DND-41 (cell line): ENCODE measurements at regions not wholly inside any gene's neighbourhood (a gene's known extent, or its start where the extent isn't known, plus 50 kb on each side); places are given as distances from the start of the nearest gene placed in this dataset.

Experiments
- ATAC-seq: fragments of 200-7000 bp; cut with Tn5 transposase; 3 replicates; pipeline ENCODE4 v1.9.1; 2021; ENCODE audit warnings: low read depth; ENCODE audit not compliant: insufficient read depth
- DNase-seq: peaks from one replicate; pipeline ENCODE4 v3.0.0-alpha.2; 2020
- H2AFZ ChIP-seq: 2 replicates; pipeline ENCODE4 v1.6.0; 2012; ENCODE audit warnings: low read depth, low read length
- H3K27ac ChIP-seq: 2 replicates; pipeline ENCODE4 v1.5.1; 2012; ENCODE audit warnings: low read length, inconsistent platforms
- H3K27me3 ChIP-seq: fragments of 200-600 bp; sonication (generic); 2 replicates; pipeline ENCODE4 v1.6.0; 2012; ENCODE audit warnings: low read length, mild to moderate bottlenecking, inconsistent platforms; ENCODE audit not compliant: insufficient read depth, poor library complexity
- H3K36me3 ChIP-seq: 2 replicates; pipeline ENCODE4 v1.5.1; 2012; ENCODE audit warnings: low read length, inconsistent platforms; ENCODE audit not compliant: insufficient read depth
- H3K4me1 ChIP-seq: 2 replicates; pipeline ENCODE4 v1.5.1; 2012; ENCODE audit warnings: mild to moderate bottlenecking, low read length; ENCODE audit not compliant: insufficient read depth
- H3K4me2 ChIP-seq: 2 replicates; pipeline ENCODE4 v1.6.0; 2012; ENCODE audit warnings: mild to moderate bottlenecking, moderate library complexity, low read length, inconsistent platforms; ENCODE audit not compliant: insufficient read depth
- H3K4me3 ChIP-seq, 2 experiments: fragments of 200-600 bp in 1 of 2; shearing (Covaris generic) in 1 of 2; 2 replicates each; pipeline ENCODE4 v1.5.1; 2012 to 2016; ENCODE audit warnings: inconsistent platforms in 2 of 2, low read length in 2 of 2, mild to moderate bottlenecking in 2 of 2, low read depth in 1 of 2, moderate library complexity in 1 of 2
- H3K79me2 ChIP-seq: 2 replicates; pipeline ENCODE4 v1.6.0; 2012; ENCODE audit warnings: low read length, inconsistent platforms; ENCODE audit not compliant: insufficient read depth
- H3K9ac ChIP-seq: 2 replicates; pipeline ENCODE4 v1.6.0; 2012; ENCODE audit warnings: low read depth, mild to moderate bottlenecking, inconsistent platforms, low read length, moderate library complexity
- H3K9me3 ChIP-seq: 2 replicates; pipeline ENCODE4 v1.5.1; 2012; ENCODE audit warnings: low read length, moderate library complexity, mild to moderate bottlenecking, inconsistent platforms; ENCODE audit not compliant: insufficient read depth, severe bottlenecking
- H4K20me1 ChIP-seq: 2 replicates; pipeline ENCODE4 v1.6.0; 2012; ENCODE audit warnings: low read length; ENCODE audit not compliant: insufficient read depth
- EZH2 ChIP-seq: IDR thresholded peaks from 3 replicates; pipeline ENCODE4 v1.6.1; 2012; ENCODE audit warnings: borderline replicate concordance, low read depth, mild to moderate bottlenecking, moderate library complexity, low read length, inconsistent platforms; ENCODE audit not compliant: severe bottlenecking
- TF ChIP-seq, protein P1 (sequence below): IDR thresholded peaks from 2 replicates; pipeline ENCODE4 v1.5.1; 2012; ENCODE audit warnings: borderline replicate concordance, low read length, moderate library complexity, mild to moderate bottlenecking; ENCODE audit not compliant: poor library complexity, severe bottlenecking; ENCODE audit errors: extremely low read depth

DNA sequence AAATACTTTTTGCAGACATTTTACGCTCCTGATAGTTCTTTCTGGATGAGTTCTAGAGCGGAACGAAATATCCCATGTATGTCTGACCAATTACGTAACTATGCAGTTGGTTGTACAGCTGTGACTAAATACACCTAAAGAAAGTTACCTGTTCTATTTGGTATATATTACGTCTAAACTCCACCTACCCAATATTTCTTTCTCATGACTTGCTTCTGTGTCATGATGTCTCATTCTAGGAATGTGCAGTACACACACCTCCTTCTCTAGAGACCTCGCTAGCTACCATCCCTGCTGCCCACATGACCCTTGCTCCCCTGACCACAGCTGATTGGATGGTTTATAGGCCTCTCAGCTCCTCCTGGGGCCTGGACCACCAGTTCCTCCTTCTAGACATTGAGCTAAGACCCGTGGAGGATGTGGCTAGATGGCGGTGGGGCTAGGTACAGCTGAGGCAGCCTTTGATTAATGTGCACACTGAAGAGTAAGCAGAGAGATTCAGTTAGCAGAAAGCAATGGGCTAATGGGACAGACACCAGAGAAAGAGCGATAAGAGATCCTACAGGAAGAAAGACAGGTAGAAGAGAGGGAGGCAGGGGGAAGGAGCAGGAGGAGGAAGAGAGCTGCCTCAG, 422.1 kb downstream of the COG6 start:
- Histone ChIP-seq H3K27me3 (no peaks in the 10 kb centered on the region), H3K36me3 (no peaks in the 10 kb centered on the region), H3K4me2 (no peak overlapping the region), H3K9me3 (no peaks in the 10 kb centered on the region), H3K27ac (no peak overlapping the region), H3K9ac (no peak overlapping the region), H3K4me3 (no peak overlapping the region), H2AFZ (no peak overlapping the region), H3K4me1 (no peaks in the 10 kb centered on the region), H3K79me2 (no peaks in the 10 kb centered on the region), H4K20me1 (no peaks in the 10 kb centered on the region)
- TF ChIP-seq, protein P1, sequence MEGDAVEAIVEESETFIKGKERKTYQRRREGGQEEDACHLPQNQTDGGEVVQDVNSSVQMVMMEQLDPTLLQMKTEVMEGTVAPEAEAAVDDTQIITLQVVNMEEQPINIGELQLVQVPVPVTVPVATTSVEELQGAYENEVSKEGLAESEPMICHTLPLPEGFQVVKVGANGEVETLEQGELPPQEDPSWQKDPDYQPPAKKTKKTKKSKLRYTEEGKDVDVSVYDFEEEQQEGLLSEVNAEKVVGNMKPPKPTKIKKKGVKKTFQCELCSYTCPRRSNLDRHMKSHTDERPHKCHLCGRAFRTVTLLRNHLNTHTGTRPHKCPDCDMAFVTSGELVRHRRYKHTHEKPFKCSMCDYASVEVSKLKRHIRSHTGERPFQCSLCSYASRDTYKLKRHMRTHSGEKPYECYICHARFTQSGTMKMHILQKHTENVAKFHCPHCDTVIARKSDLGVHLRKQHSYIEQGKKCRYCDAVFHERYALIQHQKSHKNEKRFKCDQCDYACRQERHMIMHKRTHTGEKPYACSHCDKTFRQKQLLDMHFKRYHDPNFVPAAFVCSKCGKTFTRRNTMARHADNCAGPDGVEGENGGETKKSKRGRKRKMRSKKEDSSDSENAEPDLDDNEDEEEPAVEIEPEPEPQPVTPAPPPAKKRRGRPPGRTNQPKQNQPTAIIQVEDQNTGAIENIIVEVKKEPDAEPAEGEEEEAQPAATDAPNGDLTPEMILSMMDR: no peak
- no peak for DNase-seq
- no peak for ATAC-seq

DNA sequence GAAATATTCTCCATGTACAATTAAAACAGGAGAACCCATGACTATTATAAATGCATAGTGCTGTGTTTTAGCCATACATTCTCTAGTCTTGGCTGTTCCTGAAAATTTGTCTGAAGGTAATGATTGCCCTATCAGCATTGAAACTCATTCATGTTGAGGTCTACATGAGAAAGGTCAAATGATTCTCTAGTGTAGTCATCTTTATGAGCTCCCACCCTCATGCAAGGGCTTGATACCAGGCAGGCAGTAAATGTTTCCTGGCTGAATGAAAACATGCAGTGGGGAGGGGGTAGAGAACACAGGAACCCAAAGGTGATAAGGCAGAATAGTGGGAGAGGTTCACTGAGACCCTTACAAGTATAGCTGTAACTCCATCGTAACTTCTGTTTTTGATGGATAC, 424.3 kb downstream of the COG6 start:
- no peak overlapping the region for H2AFZ ChIP-seq
- H3K4me3 ChIP-seq: no peak overlapping the region
- H3K4me2 ChIP-seq: no peak overlapping the region
- no peaks in the 10 kb centered on the region for H3K27me3 ChIP-seq
- DNase-seq: no peak
- no peak for ATAC-seq
- H3K9me3 ChIP-seq: no peaks in the 10 kb centered on the region
- no peak overlapping the region for H3K9ac ChIP-seq
- no peaks in the 10 kb centered on the region for H4K20me1 ChIP-seq
- no peaks in the 10 kb centered on the region for H3K36me3 ChIP-seq
- TF ChIP-seq EZH2: no peak
- TF ChIP-seq, protein P1: no peak
- no peaks in the 10 kb centered on the region for H3K79me2 ChIP-seq
- no peak overlapping the region for H3K27ac ChIP-seq
- no peaks in the 10 kb centered on the region for H3K4me1 ChIP-seq

DNA sequence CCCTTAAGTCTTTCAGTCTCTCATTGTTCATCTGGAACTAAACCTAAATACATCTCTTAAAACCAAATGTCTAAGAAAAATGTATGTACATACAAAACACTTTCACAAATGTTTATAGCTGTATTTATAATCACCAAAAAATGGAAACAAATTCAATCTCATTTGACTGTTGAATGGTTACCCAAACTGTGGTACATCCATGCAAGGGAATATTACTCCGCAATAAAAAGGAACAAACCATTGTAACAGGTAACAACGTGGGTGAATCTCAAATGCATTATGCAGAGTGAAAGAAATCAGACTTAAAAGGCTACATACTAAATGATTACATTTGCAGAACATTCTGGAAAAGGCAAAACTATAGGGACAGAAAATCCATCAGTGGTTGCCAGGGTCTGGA, 425.2 kb downstream of the COG6 start:
- no peaks in the 10 kb centered on the region for H3K27me3 ChIP-seq
- no peak overlapping the region for H3K4me2 ChIP-seq
- no peaks in the 10 kb centered on the region for H3K36me3 ChIP-seq
- H3K4me1 ChIP-seq: no peaks in the 10 kb centered on the region
- no peak for DNase-seq
- H3K4me3 ChIP-seq: no peak overlapping the region
- no peak overlapping the region for H2AFZ ChIP-seq
- no peak overlapping the region for H3K9ac ChIP-seq
- H4K20me1 ChIP-seq: no peaks in the 10 kb centered on the region
- no peak for ATAC-seq
- H3K27ac ChIP-seq: no peak overlapping the region
- no peak for TF ChIP-seq EZH2
- TF ChIP-seq, protein P1: no peak
- no peaks in the 10 kb centered on the region for H3K9me3 ChIP-seq
- H3K79me2 ChIP-seq: no peaks in the 10 kb centered on the region

DNA sequence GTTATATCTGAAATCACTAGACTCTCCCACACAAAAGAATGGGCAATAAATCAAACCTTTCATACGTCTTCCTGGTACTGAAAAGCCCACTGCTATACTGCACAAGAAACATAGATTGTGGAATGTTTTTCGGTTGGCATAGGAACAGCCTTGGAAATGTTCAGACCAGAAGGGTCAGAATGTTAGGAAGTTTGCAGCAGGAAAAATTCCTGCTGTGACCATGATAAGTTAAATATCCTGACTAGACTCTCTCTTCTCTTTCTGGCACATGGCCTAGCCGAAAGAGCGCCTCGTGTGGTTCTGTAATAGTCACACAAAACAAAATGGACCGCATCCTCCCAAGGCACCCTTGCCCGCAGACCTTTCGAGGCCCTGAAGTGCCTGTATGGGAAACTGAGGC, 427.2 kb downstream of the COG6 start:
- Histone ChIP-seq H4K20me1 (no peaks in the 10 kb centered on the region), H2AFZ (no peak overlapping the region)

More for the DNA sequence above, 427.2 kb downstream of the COG6 start:
- no peak for TF ChIP-seq EZH2
- TF ChIP-seq, protein P1: no peak
- Histone ChIP-seq H3K36me3 (no peaks in the 10 kb centered on the region), H3K4me1 (no peaks in the 10 kb centered on the region), H3K4me3 (no peak overlapping the region), H3K27me3 (peaks cover under 1% of the 10 kb centered on the region), H3K79me2 (no peaks in the 10 kb centered on the region), H3K27ac (no peak overlapping the region), H3K9me3 (no peaks in the 10 kb centered on the region), H3K4me2 (no peak overlapping the region), H3K9ac (no peak overlapping the region)
- ATAC-seq (no peak), DNase-seq (no peak)
